ENCODE measurements at regions not wholly inside any gene's neighbourhood (a gene's known extent, or its start where the extent isn't known, plus 50 kb on each side); places are given as distances from the start of the nearest gene placed in this dataset.

- TF ChIP-seq MXD4 (CRISPR knock-in tag; IDR thresholded peaks at IDR 0.05), result no peak
- TF ChIP-seq MYC (CRISPR knock-in tag; IDR thresholded peaks at IDR 0.05; ENCODE audit: borderline replicate concordance), result no peak
- no peak for TF ChIP-seq POLR2A (IDR thresholded peaks at IDR 0.05; ENCODE audit: insufficient read depth in 1 of 2, low read depth in 2 of 2, low read length in 2 of 2)
- no peak for TF ChIP-seq RAD21 (CRISPR knock-in tag; IDR thresholded peaks at IDR 0.05)
- TF ChIP-seq MAFF (IDR thresholded peaks at IDR 0.05; ENCODE audit: low read depth, low read length), result no peak
- TF ChIP-seq CAMTA2 (CRISPR knock-in tag; IDR thresholded peaks at IDR 0.05; ENCODE audit: borderline replicate concordance), result no peak
- no peak for TF ChIP-seq GATAD2A (CRISPR knock-in tag; IDR thresholded peaks at IDR 0.05)
- no peak for TF ChIP-seq ZNF225 (CRISPR knock-in tag; IDR thresholded peaks at IDR 0.05)
These were observed 253.8 kb downstream of the FZD1 start for GRCh38 chr7:91518058-91518457.

All from HepG2 (cell line).